ENCODE measurements at regions not wholly inside any gene's neighbourhood (a gene's known extent, or its start where the extent isn't known, plus 50 kb on each side); places are given as distances from the start of the nearest gene placed in this dataset.
"Not testable (repeated sequence)": the region's sequence is repeated elsewhere in the genome, so short reads cannot be mapped to it uniquely, and the experiment has no call there.

DNA sequence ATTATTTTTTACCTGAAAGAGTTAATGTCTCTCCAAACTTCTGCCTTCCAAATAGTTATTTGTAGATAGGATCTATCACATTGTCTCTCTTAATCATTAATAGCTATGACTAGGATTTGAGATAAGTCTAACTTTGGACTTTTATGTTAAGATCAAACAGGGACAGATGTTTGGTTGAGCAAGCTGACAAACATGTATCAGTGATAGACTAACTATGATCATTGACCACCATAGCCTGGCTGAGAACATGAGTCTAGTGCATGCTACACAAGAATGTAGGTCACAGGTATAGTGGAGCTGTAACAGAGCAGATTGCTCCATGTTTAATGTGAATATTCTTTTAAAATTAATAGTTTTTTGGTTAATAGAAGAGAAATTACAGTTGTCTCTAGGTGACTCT is 52.0 kb downstream of the SYT15B start:
- not testable (repeated sequence) for DNase-seq (ENCODE audit: low spot score)

DNA sequence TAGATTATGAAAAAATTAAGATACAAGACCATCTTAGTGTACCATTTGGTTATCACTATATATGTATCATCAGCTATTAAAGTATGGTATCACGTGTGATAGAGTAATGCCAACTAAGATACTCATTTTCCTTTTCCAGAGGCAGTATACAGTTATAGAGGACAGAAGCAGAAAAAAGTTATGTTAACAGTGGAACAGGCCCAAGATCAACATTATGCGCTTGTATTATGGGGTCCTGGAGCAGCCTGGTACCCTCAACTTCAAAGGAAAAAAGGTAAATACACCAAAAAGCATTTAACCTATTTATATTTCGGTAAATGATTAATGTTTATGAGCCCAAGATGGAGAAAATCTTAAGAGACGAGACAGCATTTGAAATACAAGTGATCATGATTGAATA is 52.9 kb downstream of the SYT15B start:
- DNase-seq (ENCODE audit: low spot score): not testable (repeated sequence)

DNA sequence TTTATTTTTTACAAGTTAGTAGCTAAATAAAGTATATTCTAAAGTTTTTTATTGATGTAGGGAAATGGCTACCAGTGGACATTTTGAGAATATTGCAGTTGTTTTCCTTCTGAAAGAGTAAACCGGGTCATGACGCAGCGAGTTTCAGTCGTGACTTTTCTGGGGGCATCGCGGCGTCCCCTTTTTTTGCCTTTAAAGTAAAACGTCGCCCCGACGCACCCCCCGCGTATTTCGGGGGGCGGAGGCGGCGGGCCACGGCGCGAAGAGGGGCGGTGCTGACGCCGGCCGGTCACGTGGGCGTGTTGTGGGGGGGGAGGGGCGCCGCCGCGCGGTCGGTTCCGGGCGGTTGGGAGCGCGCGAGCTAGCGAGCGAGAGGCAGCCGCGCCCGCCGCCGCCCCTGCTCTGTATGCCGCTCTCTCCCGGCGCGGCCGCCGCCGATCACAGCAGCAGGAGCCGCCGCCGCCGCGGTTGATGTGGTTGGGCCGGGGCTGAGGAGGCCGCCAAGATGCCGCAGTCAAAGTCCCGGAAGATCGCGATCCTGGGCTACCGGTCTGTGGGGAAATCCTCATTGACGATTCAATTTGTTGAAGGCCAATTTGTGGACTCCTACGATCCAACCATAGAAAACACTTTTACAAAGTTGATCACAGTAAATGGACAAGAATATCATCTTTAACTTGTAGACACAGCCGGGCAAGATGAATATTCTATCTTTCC is 57.5 kb downstream of the SYT15B start:
- not testable (repeated sequence) for DNase-seq (ENCODE audit: low spot score)

DNA sequence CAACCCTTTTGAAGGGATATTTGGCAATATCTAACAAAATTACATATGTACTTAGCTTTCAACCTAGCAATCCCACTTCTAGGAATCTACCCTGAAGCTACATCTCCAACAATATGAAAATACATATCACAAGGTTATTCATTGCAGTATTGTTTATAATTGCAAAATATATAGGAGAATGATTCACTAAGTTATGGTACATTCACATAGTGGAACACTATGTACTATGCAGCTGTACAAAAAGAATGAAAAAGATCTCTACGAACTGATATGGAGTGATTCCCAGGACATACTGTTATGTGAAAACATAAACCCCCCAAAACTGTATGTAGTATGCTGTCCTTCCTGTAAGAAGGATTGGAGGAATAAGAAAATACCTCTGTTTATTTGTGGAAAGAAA is 62.1 kb downstream of the SYT15B start:
- not testable (repeated sequence) for DNase-seq (ENCODE audit: low spot score)

DNA sequence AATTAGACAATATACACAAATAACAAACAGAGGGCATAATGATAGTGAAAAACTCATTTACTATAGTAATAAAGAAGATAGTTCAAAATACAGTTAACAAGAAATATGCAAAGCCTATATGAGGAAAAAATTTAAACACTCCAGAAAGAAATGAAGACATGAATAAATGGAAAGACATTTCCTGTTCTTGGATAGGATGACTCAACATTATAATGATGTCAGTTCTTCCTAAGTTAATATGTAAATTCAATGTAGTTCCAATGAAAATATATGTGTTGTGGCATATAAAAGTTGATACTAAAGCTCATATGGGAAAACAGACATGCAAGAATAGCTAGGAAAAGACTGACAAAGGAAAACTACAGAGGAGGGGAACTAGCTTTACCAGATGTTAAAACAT is 63.5 kb downstream of the SYT15B start:
- not testable (repeated sequence) for DNase-seq (ENCODE audit: low spot score)

DNA sequence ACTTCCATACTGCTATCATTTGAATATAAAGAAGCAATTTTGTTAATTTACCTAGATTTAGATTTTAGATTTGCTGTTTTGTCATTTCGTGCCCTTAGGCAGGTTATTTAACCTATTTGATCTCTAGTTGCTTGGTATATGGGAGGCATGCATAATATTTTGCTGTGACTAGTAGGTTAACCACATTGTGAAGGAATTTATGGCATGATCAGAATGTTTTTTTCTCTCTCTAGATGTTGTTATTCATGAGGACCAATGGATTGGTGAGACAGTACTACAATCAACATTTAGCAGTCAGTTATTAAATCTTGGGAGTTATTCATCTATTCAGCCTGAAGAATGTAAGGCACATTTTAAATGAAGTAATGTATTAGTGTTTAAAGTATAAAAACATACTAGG is 67.2 kb downstream of the SYT15B start:
- not testable (repeated sequence) for DNase-seq (ENCODE audit: low spot score)

DNA sequence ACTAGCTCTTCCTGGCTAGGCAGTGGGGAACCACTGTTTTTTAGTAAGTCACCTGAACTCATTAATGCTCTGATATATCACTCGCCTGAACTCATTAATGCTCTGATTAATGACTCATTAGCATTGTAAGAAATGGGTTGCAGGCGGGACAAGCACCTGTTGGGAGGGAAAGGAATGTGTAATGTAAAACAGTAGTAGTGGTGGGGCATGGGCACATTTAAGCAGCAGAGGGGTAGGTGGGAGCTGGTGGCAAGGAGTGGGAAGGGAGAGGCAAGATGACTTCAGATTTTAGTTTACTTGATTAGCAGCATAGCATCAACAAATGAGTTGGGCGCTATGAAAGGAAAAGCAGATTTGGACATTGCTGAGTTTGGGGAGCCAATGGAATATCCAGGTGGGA is 68.2 kb downstream of the SYT15B start:
- not testable (repeated sequence) for DNase-seq (ENCODE audit: low spot score)

DNA sequence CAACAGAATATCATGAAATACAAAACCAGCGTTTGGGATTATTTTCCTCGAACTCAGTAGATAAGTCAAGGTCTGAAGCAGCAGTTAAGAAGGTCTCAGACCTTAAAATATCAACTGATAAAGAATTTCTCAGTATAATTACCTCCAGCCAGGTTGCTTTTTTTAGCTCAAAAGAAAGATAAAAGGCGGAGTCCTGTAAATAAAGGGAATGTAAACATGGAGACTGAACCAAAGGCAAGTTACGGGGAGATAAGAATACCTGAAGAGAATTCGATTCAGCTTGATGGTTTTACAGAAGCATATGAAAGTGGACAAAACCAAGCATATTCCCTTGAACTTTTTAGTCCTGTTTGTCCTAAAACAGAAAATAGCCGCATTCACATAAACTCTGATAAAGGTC is 73.1 kb downstream of the SYT15B start:
- DNase-seq (ENCODE audit: low spot score): not testable (repeated sequence)

DNA sequence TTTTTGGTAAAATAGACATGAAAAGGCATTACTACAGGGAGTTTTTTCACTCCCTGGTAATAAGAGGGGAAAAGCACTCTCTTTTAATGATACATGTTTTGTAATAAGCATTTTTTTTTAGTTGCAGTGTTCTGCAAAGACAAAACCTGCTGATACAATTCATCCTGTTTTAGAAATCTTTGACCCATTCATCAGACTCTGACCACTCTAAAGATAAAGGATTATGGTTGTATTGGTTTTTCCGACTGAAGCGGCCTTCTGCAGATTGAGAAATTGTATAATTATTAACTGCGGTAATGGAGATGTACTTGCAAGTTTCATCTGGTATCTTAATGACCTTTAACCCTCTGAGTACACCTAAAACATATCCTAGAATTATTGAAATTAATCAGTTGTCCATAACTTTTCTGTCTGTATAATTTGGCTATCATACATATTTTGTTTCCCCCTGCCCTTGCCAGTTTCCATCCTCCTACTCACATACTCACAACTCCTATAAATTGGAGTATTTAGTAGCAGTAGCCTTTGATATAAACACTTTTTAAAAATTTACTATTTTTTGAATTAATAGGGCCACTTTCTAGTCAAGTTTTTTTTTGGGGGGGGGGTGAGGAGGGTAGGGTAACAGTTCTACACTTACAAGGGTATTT is 79.4 kb downstream of the SYT15B start:
- not testable (repeated sequence) for DNase-seq (ENCODE audit: low spot score)

DNA sequence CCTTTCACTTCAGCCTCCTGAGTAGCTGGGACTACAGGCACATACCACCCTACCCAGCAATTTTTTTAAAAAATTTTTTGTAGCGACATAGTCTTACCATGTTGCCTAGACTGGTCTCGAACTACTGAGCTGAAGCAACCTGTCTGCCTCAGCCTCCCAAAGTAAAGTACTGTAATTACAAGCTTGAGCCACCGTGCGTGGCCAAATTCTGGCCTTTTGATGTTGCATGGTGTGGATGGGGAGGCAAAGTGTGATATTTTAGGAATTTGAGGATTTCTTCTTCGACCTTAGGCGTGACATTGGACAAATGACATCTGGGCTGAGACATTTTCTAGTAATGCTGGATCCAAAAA is 81.8 kb downstream of the SYT15B start:
- DNase-seq (ENCODE audit: low spot score): not testable (repeated sequence)

DNA sequence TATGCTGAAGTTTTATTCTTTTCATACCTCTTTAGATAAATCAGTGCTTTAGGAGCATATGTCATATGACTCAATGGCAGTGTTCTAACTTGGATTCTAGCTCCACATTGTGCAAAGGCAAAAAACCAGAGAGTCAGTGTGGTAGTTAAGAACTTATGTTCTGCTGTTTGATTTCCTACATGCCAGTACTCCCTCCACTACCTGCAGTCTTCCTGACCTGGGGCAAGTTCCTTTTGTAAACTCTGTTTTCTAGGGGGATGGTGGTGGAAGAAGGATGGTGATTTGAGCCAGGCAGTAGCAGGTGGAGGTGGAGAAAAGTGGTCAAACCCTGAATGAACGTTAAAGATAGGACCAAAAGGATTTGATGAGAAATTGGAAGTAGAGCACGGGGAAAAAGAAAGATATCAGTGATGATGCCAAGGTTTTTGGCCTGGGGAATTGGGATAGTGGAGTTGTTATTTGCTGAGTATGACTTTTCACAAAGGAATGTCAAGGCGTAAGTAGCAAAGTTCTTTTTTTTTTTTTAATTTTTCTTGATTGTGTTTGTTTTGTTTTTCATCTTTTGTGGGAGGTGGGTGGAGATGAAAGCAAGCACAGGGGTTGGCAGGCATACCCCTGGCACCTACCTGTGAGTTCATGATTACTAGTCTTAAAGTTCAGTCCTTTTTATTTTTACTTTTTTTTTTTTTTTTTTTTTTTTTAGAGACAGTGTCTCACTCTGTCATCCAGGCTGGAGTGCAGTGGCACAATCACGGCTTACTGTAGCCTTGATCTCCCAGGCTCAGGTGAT is 82.3 kb downstream of the SYT15B start:
- DNase-seq (ENCODE audit: low spot score): not testable (repeated sequence)

DNA sequence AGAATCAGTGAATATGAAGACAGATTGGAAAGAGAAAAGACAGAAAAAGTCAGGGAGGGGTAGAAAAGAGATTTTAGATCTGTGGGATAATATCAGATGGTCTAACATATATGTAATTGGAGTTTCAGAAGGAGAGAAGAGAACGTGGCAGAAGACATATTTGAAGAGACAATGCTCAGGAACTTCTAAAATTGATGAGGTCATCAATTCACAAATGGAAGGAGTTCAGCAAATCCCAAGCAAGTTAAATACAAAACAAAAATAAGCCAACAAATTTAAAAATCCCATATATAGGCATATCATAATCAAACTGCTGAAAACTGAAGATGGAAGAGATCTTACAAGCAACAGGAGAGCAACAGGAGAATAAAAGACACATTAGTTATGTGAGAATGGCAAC is 87.3 kb downstream of the SYT15B start:
- not testable (repeated sequence) for DNase-seq (ENCODE audit: low spot score)

DNA sequence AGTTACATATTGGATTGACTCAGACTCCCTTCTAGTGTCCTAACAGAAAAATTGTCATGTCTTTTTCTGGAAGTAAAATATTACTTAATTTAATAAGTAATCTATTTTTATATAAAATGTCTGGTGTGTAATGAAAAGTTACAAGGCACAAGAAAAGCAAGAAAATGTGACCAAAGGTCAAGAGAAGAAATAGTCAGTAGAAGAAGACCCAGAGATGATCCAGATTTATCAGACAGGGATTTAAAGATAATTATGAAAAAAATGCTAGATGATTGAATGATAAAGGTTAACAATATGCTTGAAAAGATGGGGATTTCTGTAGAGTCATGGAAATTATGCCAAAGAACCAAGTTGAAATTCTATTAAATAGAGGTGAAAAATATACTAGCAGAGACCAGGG is 87.8 kb downstream of the SYT15B start:
- DNase-seq (ENCODE audit: low spot score): not testable (repeated sequence)

DNA sequence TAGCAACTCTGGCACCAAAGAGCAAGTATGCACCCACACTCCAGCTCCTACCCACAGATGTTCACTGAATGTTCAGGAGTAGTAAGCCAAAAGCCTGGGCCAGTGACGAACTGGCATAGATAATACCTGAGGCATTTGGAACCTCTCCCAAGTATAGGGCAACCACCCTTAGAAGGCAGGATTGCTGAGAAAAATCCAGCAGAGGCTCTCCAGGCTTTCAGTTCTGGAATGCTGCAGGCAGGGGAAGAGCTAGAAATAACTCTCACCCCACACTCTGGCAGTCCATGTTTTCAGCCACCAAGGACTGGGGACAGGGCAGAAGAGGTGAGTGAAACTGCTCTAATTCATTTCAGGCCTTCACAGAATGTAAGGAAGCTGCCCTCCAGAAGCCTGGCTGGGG is 90.3 kb downstream of the SYT15B start:
- DNase-seq (ENCODE audit: low spot score): not testable (repeated sequence)

DNA sequence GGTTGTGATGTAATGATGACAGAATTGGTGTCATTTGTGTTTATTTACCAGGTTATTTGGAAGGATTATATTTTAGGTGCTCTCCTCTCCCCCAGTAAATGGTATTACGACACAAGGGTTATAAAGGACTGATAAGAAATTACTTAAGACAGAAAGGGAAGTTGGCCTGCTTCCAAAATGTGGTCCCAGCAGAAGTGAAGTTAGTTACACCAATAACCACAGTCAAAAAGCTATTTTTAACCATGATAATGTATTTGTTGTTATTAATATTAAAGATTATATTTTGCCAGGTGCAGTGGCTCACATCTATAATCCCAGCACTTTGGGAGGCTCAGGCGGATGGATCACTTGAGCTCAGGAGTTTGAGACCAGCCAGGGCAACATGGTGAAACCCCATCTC is 92.5 kb downstream of the SYT15B start:
- DNase-seq (ENCODE audit: low spot score): not testable (repeated sequence)

DNA sequence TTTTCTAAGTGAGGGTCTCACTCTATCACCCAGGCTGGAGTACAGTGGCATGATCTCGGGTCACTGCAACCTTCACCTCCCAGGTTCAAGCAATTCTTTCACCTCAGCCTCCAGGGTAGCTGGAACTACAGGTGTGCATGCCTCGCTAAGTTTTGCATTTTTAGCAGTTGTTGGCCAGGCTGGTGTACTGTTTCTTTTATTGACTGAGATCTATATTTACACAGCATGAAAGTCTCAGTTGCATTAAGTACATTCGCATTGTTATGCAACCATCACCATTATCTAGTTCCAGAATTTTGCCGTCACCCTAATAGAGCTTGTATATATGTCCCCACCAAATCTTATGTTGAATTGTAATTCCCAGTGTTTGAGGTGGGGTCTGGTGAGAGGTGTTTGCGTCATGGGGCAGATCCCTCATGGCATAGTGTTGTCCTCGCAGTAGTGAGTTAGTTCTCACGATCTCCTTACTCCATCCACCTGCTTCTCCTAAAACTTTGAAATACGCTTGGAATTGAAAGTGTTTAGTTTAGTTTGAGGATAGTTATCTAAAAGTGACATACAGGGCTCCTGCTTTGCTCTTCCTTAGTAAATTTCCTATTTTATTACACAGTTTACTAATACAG is 101.3 kb downstream of the SYT15B start:
- DNase-seq (ENCODE audit: low spot score): not testable (repeated sequence)

DNA sequence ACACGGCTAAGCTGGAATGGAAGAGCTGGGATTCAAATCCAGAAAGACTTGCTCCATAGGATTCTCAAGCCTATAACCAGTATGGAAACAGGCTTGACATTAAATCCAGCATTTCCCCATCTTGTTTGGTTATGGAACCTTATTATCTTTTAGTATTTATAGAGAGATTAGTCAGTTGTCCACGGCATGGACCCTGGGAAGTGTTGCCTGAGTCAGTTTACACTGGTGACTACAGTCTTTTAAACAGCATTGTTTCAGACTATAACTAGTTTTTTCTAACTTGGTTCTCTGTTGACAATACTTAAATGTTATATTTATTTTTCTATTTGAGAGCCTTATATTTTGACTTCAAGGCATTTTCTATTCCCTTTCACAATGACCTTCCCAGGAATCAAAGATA is 106.7 kb downstream of the SYT15B start:
- not testable (repeated sequence) for DNase-seq (ENCODE audit: low spot score)

DNA sequence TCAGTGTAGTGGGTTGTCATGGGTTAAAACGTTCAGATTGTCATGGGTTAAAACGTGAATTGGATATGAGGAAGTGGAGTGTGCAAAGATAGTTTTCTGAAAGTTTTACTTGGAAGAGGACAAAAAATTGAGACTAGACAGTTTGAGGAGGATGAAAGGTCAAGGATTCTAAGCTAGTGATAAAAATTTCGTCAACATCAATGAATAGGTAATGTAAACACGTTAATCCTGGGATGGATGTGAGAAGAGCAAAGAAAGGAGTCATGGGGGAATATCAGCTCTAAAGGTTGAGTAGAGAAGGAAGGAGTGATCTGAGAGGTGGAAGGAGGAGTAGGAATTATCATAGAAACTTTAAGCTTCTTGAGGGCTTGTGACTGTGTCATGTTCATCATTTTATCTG is 109.2 kb downstream of the SYT15B start:
- not testable (repeated sequence) for DNase-seq (ENCODE audit: low spot score)

DNA sequence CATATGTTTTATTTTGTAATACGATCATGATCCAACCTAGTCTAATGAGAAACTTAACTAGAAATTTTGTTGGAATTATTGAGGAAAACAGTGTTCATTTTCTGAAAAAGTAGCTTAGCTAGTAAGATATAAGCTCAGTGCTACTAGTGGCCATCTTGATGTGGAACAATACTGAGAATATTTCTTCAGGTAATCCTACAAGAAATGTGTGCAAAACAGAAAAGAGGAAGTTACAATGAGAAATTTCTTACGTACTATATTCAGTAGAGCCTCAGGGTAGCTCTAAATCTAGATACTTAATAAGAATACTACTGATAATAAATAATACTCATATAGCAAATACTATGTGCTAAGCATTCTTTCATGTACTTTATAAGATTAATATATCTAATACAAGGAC is 114.8 kb downstream of the SYT15B start:
- not testable (repeated sequence) for DNase-seq (ENCODE audit: low spot score)

DNA sequence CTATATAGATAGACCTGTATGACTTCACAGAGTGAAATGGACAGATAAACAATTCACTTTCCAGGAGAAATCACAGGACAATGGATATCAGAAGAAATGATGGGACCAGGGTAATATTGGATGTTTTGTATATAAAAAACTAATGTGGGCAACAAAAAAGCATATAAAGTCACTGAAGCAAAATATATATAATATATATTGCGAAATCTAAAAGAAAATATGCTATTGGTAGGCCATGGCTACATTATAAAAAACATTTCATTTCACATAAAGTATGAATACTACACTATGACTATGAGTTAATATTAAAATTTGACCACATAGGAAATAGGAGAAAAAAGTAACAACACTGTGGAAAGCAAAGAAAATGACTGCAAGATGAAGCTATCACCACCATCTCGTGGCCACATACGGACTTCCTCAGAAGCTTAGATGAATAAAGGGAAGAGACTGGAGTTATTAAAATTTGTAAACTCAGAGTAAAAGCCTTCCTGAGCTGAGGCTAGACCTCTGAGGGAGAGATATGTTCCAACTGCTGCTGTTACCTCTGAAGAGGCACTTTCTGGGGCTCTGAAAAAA is 115.8 kb downstream of the SYT15B start:
- not testable (repeated sequence) for DNase-seq (ENCODE audit: low spot score)

DNA sequence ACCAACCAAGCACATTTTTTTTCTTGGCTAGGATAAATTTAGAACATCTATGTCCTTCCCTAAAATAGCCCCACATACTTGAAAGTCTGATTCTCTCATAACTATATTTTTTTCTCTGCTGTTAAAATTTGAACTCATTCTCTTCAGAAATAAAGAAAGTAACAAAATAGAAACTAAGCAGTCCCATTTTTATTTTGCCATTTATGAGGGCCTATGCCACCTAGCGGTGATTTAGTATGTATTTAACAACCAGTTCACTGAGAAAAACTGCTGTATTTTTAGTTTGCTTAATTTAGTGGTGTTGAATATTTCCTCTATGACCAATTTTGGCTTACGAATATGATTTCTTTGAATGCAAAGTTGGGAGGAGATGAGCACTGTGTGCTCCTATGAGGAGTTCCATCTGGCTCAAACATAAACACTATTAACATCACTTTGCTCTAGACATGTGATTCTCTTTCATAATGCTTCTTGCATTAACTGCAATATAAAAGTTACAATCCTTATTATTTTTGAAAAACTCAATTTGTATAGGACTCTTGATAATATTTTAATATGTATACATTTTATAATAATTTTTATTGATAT is 116.6 kb downstream of the SYT15B start:
- not testable (repeated sequence) for DNase-seq (ENCODE audit: low spot score)

DNA sequence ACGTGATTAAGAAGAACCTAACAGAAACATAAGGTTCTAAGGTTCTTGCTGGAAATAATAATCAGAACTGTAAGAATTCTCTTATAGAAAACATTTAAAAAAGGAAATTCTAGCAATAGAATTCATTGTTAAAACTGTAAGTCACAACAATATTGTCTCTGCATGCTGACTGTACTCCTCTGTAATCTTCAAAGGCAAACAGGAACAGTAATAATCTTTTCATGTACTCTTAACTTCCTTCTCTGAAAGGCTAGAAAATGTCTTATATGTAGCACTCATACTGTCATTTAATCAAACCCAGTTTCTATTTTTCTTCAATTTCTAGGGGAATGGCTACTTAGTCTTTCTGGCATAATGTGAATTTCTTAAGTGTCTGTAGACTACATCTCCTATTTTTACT is 103.5 kb upstream of the AGAP9 start:
- DNase-seq (ENCODE audit: low spot score): not testable (repeated sequence)
